ENCODE measurements at regions not wholly inside any gene's neighbourhood (a gene's known extent, or its start where the extent isn't known, plus 50 kb on each side); places are given as distances from the start of the nearest gene placed in this dataset.
"Not testable (repeated sequence)": the region's sequence is repeated elsewhere in the genome, so short reads cannot be mapped to it uniquely, and the experiment has no call there.

GRCh38 chr1:219560856-219561255 is 52.0 kb downstream of the ZC3H11B start:
- DNase-seq, result no peak

GRCh38 chr1:219559899-219560298 is 53.0 kb downstream of the ZC3H11B start:
- DNase-seq, result no peak

- no peak for DNase-seq
Measured at GRCh38 chr1:219555806-219556205, 57.1 kb downstream of the ZC3H11B start.

GRCh38 chr1:219555031-219555692 is 57.7 kb downstream of the ZC3H11B start:
- DNase-seq, result no peak

- no peak for DNase-seq
Measured at GRCh38 chr1:219553934-219554502, 58.9 kb downstream of the ZC3H11B start.

- DNase-seq, result no peak
Measured at GRCh38 chr1:219550201-219550600, 62.7 kb downstream of the ZC3H11B start.

GRCh38 chr1:219549215-219549614 is 63.7 kb downstream of the ZC3H11B start:
- DNase-seq, result no peak

- no peak for DNase-seq
Measured at GRCh38 chr1:219548386-219548785, 64.5 kb downstream of the ZC3H11B start.

GRCh38 chr1:219545756-219546155 is 67.1 kb downstream of the ZC3H11B start:
- DNase-seq, result not testable (repeated sequence)

GRCh38 chr1:219544163-219544846 is 68.6 kb downstream of the ZC3H11B start:
- DNase-seq, result no peak

GRCh38 chr1:219542828-219543518 is 69.9 kb downstream of the ZC3H11B start:
- no peak for DNase-seq

GRCh38 chr1:219541946-219542345 is 71.0 kb downstream of the ZC3H11B start:
- no peak for DNase-seq

GRCh38 chr1:219539645-219540254 is 73.2 kb downstream of the ZC3H11B start:
- DNase-seq, result no peak

GRCh38 chr1:219538886-219539285 is 74.0 kb downstream of the ZC3H11B start:
- no peak for DNase-seq

GRCh38 chr1:219537223-219537631 is 75.7 kb downstream of the ZC3H11B start:
- no peak for DNase-seq

GRCh38 chr1:219536038-219536437 is 76.9 kb downstream of the ZC3H11B start:
- no peak for DNase-seq

- no peak for DNase-seq
Measured at GRCh38 chr1:219534991-219535390, 77.9 kb downstream of the ZC3H11B start.

GRCh38 chr1:219533280-219533679 is 79.6 kb downstream of the ZC3H11B start:
- no peak for DNase-seq

- DNase-seq, result no peak
Measured at GRCh38 chr1:219529116-219529515, 83.8 kb downstream of the ZC3H11B start.

GRCh38 chr1:219528633-219529032 is 84.3 kb downstream of the ZC3H11B start:
- no peak for DNase-seq

- no peak for DNase-seq
Measured at GRCh38 chr1:219527994-219528393, 84.9 kb downstream of the ZC3H11B start.

GRCh38 chr1:219526074-219526473 is 86.8 kb downstream of the ZC3H11B start:
- DNase-seq, result no peak

GRCh38 chr1:219523411-219523810 is 89.5 kb downstream of the ZC3H11B start:
- DNase-seq, result no peak

Measured in central memory CD4-positive, alpha-beta T cell (primary cell).